GM19455 (cell line): ENCODE measurements at regions not wholly inside any gene's neighbourhood (a gene's known extent, or its start where the extent isn't known, plus 50 kb on each side); places are given as distances from the start of the nearest gene placed in this dataset.

ENCODE experiments used
- ATAC-seq: cut with Tn5 transposase; IDR thresholded peaks from one replicate; pipeline ENCODE4 v1.9.1; 2021; ENCODE audit not compliant: unreplicated experiment

- no peak for ATAC-seq
These were observed 180.0 kb upstream of the ASIC2 start for GRCh38 chr17:33473061-33473460.

DNA sequence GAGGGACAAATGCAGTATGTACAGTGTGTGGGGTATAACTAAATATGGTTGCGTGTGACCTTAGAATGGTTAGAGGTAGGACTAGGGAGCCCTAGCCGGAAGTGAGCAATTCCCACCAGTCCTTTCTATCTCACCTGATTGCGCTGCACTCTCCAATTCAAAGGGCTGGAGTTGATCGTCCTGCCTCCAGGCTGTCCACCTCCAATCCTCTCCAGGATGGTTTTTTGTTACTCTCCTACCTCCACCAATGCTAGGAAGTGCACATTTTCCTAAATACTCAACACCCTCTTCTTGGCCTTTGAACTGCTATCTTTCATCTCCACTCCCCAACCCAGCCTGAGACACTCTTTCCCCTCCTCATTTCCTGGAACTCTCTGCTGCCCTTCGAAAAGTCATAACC is 181.7 kb upstream of the ASIC2 start:
- ATAC-seq: no peak

DNA sequence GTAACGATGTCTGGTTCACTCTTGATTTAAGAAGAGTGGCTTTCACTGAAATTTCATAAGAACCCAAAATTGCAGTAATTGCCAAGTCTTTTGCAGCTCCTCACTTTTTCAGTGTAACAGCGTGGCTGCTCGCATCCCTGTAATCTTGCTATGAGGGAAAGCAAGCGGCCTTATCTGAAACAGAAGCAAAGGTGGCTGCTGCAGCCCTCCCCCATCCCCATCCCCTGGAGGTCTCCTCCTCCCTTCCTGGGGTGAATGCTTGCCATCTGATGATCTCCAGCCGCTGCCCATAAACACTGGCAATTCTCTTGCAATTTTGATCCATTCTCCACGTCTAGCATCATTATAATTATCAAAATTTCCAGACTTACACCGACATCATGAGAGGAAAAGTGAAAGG is 182.5 kb upstream of the ASIC2 start:
- ATAC-seq: no peak

DNA sequence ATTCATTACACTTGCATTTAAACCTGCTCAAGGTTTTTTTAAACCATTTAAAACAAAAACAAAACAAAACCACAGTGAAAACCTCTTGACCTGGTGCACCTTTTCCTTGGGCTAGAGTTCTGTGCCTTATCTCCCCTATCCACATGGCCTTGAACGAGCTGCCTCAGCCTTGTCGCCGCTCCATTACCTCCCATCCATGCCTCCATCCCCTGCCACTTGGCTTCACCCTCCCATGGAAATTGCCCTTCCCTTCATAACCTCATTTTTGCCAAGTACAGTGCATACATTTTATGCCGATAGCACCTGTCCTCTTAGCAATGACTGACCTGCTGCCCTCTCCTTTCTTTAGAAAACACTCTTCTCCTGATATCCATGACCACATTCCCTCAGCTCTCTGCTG is 188.6 kb upstream of the ASIC2 start:
- no peak for ATAC-seq

GRCh38 chr17:33482636-33483035 is 189.5 kb upstream of the ASIC2 start:
- ATAC-seq: no peak

- no peak for ATAC-seq
These were observed 191.5 kb upstream of the ASIC2 start for GRCh38 chr17:33484559-33484958.

GRCh38 chr17:33486135-33486885 is 193.2 kb upstream of the ASIC2 start:
- no peak for ATAC-seq

GRCh38 chr17:33487187-33487879 is 194.2 kb upstream of the ASIC2 start:
- no peak for ATAC-seq

- ATAC-seq: no peak
These were observed 198.9 kb upstream of the ASIC2 start for GRCh38 chr17:33491871-33492481.

DNA sequence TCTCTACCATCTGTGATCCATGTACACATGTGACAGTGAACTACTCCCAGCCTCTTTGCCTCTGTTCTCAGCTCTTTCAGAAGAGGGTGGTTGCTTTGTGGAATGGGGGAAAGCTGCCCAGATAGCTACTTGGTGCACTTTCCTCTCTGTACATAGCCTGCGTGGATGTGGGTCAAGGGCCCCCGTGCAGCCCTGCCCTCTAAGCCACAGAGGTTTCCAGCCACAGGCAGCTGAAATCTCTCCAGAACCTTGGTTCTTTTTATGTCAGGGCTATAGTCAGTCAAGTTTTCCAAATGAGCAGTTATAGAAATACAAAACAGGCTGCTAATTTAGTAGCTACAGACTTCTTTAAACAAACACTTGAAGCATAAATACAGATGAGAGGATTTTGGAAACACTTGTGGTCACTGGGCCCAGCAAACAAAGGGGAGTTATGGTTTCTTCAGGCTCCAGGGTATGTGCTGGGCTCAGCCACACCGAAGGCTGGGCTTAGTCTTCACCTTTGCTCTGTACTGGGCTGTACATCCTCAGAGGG is 199.7 kb upstream of the ASIC2 start:
- ATAC-seq: no peak

DNA sequence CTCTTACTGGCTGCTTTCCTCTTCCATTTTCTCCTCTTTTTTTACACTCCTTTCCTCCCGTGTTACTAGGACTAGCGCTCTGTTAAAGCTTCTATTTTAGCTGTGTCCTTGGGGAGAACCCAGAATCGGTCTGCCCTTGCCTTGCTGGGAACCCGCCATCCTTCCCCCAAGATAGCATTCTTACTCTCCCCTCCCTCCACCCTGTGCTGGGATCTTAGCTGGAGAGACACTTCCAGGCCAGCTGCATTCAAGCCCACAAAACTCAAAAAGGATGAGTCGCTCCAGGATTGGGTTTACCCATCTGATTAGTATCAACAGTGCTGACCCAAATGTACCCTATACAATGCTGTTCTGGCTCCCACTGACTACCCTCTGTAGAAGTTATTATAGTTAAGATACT is 200.5 kb upstream of the ASIC2 start:
- ATAC-seq: no peak

GRCh38 chr17:33494151-33494550 is 201.1 kb upstream of the ASIC2 start:
- ATAC-seq: no peak

GRCh38 chr17:33497623-33498022 is 204.5 kb upstream of the ASIC2 start:
- ATAC-seq: no peak

DNA sequence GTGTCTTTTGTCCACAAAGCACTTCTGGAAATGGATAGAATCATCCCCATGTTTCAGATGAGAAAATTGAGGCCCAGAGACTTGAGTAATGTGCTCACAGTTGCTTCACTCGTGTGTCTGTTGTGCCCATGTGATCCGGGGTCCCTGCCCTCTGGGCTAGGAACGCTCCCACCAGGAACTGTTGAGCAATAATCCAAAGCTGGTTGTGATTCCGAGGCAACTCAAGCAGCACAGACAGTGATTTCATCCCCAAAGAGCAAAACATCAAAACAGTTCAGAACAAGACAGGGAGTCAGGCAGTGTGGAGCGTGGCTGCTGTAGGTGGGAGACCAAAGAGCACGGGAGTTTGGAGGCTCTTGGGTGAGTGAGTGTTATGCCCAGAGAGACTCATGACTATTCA is 205.0 kb upstream of the ASIC2 start:
- no peak for ATAC-seq

- no peak for ATAC-seq
These were observed 205.9 kb upstream of the ASIC2 start for GRCh38 chr17:33499040-33499439.

DNA sequence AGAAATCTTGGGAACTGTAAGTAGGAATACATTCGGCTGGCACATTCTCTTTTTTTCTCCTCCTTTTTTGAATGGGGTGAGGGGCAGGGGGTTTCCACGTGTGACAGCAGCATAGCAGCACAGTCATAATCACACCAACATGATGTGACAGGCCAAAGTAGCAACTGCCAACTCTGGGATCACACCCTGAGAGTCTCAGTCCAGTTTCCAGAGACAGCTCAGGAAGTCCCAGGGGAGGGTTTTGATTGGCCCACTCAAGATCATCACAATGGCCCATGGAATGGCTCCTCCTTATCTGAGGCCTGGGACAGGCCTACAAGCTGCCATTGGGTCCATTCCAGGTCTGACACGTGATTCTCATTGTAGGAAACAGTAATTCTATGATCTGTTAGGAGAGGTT is 207.1 kb upstream of the ASIC2 start:
- no peak for ATAC-seq

GRCh38 chr17:33501185-33501584 is 208.1 kb upstream of the ASIC2 start:
- ATAC-seq: no peak

DNA sequence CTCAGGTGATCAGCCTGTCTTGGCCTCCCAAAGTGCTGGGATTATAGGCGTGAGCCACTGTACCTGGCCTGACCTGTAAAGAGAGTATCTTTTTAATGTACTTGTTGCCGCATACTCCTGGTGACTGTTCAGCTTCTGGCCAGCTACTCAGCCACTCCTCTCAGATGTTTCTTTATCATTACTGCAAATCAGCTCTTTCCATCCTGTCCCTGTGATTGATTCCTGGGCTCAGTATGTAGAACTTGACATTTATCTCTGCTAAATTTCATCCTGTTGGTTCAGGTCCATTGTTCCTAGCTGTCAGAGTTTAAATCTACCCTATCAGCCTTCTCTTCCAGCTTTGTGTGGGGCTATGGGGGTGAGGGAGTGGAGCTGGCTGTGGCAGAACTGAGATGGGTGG is 211.5 kb upstream of the ASIC2 start:
- ATAC-seq: no peak

DNA sequence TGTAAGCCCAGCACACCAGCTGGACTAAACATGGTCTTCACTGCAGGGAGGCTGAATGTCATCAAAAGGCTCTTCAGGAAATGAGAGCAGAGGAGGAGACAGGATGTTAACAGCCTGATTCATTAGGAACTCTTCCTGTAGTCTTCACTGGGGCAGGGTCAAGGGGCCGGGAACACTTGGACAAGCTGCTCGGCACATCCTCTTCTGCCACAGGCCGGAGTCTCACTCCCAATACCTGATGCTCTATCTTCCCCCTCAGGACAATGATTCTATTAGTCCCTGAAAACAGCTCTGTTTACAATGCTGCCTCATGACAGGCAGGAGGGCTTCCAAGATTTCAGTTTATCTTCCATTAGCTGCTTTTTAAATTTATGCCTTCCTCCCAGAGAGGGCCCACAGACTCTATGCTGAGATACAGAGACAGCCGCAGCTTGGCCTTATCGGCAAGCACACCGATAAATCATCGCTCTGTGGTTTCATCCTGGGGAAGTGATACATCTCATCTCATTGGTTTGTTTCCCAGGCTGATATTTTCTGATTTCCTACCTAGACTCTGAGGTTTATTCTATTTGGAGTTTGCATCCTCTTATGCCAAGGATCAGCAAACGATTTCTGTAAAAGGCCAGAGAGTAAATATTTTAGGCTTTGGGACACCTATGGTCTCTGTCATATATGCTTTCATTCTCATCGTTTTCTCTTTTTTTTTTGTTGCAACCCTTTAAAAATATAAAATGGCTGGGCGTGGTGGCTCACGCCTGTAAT is 214.0 kb upstream of the ASIC2 start:
- no peak for ATAC-seq

GRCh38 chr17:33508215-33508614 is 215.1 kb upstream of the ASIC2 start:
- no peak for ATAC-seq

DNA sequence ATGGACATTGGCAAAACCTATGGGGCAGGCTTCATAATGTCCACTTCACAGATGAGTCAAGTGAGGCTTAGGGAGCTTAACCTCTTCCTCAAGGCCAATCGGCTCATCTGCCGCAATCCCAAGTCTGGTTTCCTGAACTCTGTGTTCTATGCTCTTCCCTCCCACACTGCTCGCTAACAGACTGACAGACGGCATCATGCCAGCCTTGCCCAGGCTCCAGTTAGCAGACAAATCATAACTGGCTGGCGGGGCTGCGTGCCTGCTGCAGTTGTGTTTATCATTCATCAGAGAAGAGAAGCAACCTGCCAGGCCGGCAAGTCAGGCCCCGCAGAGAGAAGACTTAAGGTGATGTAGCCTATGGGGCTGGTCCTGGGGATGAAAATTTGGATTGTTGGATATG is 216.2 kb upstream of the ASIC2 start:
- no peak for ATAC-seq
